ENCODE measurements at regions not wholly inside any gene's neighbourhood (a gene's known extent, or its start where the extent isn't known, plus 50 kb on each side); places are given as distances from the start of the nearest gene placed in this dataset.

- H3K4me1 ChIP-seq: no peaks in the 10 kb centered on the region
- intact Hi-C loops (cut with DNase I; ENCODE audit: low total_unique reads): no loop called here
- H3K27ac ChIP-seq: no peak overlapping the region
- no peaks in the 10 kb centered on the region for H3K27me3 ChIP-seq (replicated peaks in 1 of 7)
- no peak overlapping the region for H3K4me3 ChIP-seq
- TF ChIP-seq CTCF (IDR thresholded peaks at IDR 0.05 in 8 of 11, conservative IDR thresholded peaks at IDR 0.05 in 3 of 11): no peak
- DNase-seq: no peak
- no peaks in the 10 kb centered on the region for H3K9me3 ChIP-seq
- H3K36me3 ChIP-seq: peaks cover 0 to 4% (median 0%) of the 10 kb centered on the region in 6 donors
These were observed 222.2 kb upstream of the NUDT6 start for GRCh38 chr4:123144616-123145015.

GRCh38 chr4:123158576-123158975 lies 236.2 kb upstream of the NUDT6 start:
- no peak overlapping the region for H3K27ac ChIP-seq
- H3K4me1 ChIP-seq: no peaks in the 10 kb centered on the region
- H3K4me3 ChIP-seq: no peak overlapping the region
- intact Hi-C loops (cut with DNase I; ENCODE audit: low total_unique reads): no loop called here
- H3K27me3 ChIP-seq (replicated peaks in 1 of 7): no peaks in the 10 kb centered on the region
- no peaks in the 10 kb centered on the region for H3K36me3 ChIP-seq
- 26 to 40% (median 27%) methylated on average over 3 of the region's 3 CpGs for WGBS, 5 donors
- no peak for DNase-seq
- TF ChIP-seq CTCF (IDR thresholded peaks at IDR 0.05 in 8 of 11, conservative IDR thresholded peaks at IDR 0.05 in 3 of 11): no peak
- no peak for TF ChIP-seq POLR2A (IDR thresholded peaks at IDR 0.05)
- no peak for TF ChIP-seq POLR2AphosphoS5 (IDR thresholded peaks at IDR 0.05)
- no peaks in the 10 kb centered on the region for H3K9me3 ChIP-seq

- no peak for DNase-seq
- H3K36me3 ChIP-seq: no peaks in the 10 kb centered on the region
- no peaks in the 10 kb centered on the region for H3K4me1 ChIP-seq
- H3K4me3 ChIP-seq: no peak overlapping the region
- TF ChIP-seq POLR2A (IDR thresholded peaks at IDR 0.05): no peak
- no peak for TF ChIP-seq CTCF (IDR thresholded peaks at IDR 0.05 in 8 of 11, conservative IDR thresholded peaks at IDR 0.05 in 3 of 11)
- no peak for TF ChIP-seq POLR2AphosphoS5 (IDR thresholded peaks at IDR 0.05)
- H3K9me3 ChIP-seq: no peaks in the 10 kb centered on the region
- no peaks in the 10 kb centered on the region for H3K27me3 ChIP-seq (replicated peaks in 1 of 7)
- intact Hi-C loops (cut with DNase I; ENCODE audit: low total_unique reads): no loop called here
- WGBS, 5 donors: 49 to 67% (median 55%) methylated on average over 2 of the region's 2 CpGs
- H3K27ac ChIP-seq: no peak overlapping the region
These were observed 237.1 kb upstream of the NUDT6 start for GRCh38 chr4:123159479-123159878.

- TF ChIP-seq POLR2AphosphoS5 (IDR thresholded peaks at IDR 0.05) (no peak), CTCF (IDR thresholded peaks at IDR 0.05 in 8 of 11, conservative IDR thresholded peaks at IDR 0.05 in 3 of 11) (no peak), POLR2A (IDR thresholded peaks at IDR 0.05) (no peak)
- 93 to 98% (median 97%) methylated on average over 4 of the region's 4 CpGs for WGBS, 5 donors
- no peaks in the 10 kb centered on the region for H3K4me1 ChIP-seq
These were observed 233.7 kb upstream of the SPRY1 start for GRCh38 chr4:123162859-123163258.

More at GRCh38 chr4:123162859-123163258, 233.7 kb upstream of the SPRY1 start:
- no peak overlapping the region for H3K27ac ChIP-seq
- H3K9me3 ChIP-seq: no peaks in the 10 kb centered on the region
- no peak for DNase-seq
- H3K4me3 ChIP-seq: no peak overlapping the region
- intact Hi-C loops (cut with DNase I; ENCODE audit: low total_unique reads): no loop called here
- no peaks in the 10 kb centered on the region for H3K36me3 ChIP-seq
- H3K27me3 ChIP-seq (replicated peaks in 1 of 7): no peaks in the 10 kb centered on the region

Data from spleen (tissue), 11 donors.